OCI-LY7 (cell line): ENCODE measurements at regions not wholly inside any gene's neighbourhood (a gene's known extent, or its start where the extent isn't known, plus 50 kb on each side); places are given as distances from the start of the nearest gene placed in this dataset.

Experiments used
- EZH2phosphoT487 ChIP-seq: fragments of 200-600 bp; sonication (generic); IDR thresholded peaks from 2 replicates; pipeline ENCODE4 v1.6.1; 2018; ENCODE audit warnings: low read depth, borderline replicate concordance, mild to moderate bottlenecking, mixed run types, antibody characterized with exemption, low read length, moderate library complexity, mixed read lengths
- TF ChIP-seq, protein P1 (sequence below): fragments of 200-600 bp; sonication (generic); conservative IDR thresholded peaks from 2 replicates; pipeline ENCODE4 v1.5.1; 2014; ENCODE audit warnings: mild to moderate bottlenecking, antibody characterized with exemption, low read length, moderate library complexity, mixed read lengths

- TF ChIP-seq, protein P1, sequence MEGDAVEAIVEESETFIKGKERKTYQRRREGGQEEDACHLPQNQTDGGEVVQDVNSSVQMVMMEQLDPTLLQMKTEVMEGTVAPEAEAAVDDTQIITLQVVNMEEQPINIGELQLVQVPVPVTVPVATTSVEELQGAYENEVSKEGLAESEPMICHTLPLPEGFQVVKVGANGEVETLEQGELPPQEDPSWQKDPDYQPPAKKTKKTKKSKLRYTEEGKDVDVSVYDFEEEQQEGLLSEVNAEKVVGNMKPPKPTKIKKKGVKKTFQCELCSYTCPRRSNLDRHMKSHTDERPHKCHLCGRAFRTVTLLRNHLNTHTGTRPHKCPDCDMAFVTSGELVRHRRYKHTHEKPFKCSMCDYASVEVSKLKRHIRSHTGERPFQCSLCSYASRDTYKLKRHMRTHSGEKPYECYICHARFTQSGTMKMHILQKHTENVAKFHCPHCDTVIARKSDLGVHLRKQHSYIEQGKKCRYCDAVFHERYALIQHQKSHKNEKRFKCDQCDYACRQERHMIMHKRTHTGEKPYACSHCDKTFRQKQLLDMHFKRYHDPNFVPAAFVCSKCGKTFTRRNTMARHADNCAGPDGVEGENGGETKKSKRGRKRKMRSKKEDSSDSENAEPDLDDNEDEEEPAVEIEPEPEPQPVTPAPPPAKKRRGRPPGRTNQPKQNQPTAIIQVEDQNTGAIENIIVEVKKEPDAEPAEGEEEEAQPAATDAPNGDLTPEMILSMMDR = no peak
- TF ChIP-seq EZH2phosphoT487 = no peak
These were observed 78.8 kb downstream of the MIS18A start for GRCh38 chr21:32200029-32200428.
